Ovary (tissue), 3 donors: ENCODE measurements at regions not wholly inside any gene's neighbourhood (a gene's known extent, or its start where the extent isn't known, plus 50 kb on each side); places are given as distances from the start of the nearest gene placed in this dataset.

Experiments used
- CTCF ChIP-seq, 3 donors: fragments of 450-650 bp in 2 of 3; fragments of 200-600 bp in 1 of 3; IDR thresholded peaks; one replicate each; pipeline versions ENCODE4 v1.5.1 to v1.8.0; 2016 to 2022; ENCODE audit warnings: antibody characterized with exemption in 3 of 3, mild to moderate bottlenecking in 1 of 3
- EP300 ChIP-seq: sonication (generic); formaldehyde crosslinking; IDR thresholded peaks from one replicate; pipeline ENCODE4 v1.6.1; 2017; ENCODE audit warnings: antibody characterized with exemption
- POLR2A ChIP-seq: fragments of 450-650 bp; IDR thresholded peaks from one replicate; pipeline ENCODE4 v1.6.1; 2017; ENCODE audit warnings: antibody characterized with exemption, mild to moderate bottlenecking, moderate library complexity
- donor health status: DM: no; HTN: no; CAD: no.

- TF ChIP-seq CTCF (IDR thresholded peaks at IDR 0.05): no peak
- no peak for TF ChIP-seq POLR2A
- TF ChIP-seq EP300: no peak
Observed at GRCh38 chr7:32301427-32301826, 188.8 kb downstream of the LSM5 start.
